ENCODE measurements at regions not wholly inside any gene's neighbourhood (a gene's known extent, or its start where the extent isn't known, plus 50 kb on each side); places are given as distances from the start of the nearest gene placed in this dataset.

GRCh38 chr3:104951426-104951825 is 415.3 kb upstream of the ALCAM start:
- Histone ChIP-seq H3K9me3 (peaks cover 0 to 3% (median 0%) of the 10 kb centered on the region in 12 donors), H3K4me3 (no peak overlapping the region), H3K4me1 (no peaks in the 10 kb centered on the region), H3K27me3 (no peaks in the 10 kb centered on the region), H3K36me3 (no peaks in the 10 kb centered on the region), H3K27ac (no peak overlapping the region)
- TF ChIP-seq CTCF (IDR thresholded peaks at IDR 0.05) (no peak), POLR2A (IDR thresholded peaks at IDR 0.05) (no peak)
- DNase-seq (no peak), ATAC-seq (no peak)
- 80 to 93% (median 85%) methylated on average over 2 of the region's 2 CpGs for WGBS, 4 donors
- intact Hi-C loops (cut with DNase I) = no loop called here

GRCh38 chr3:104952146-104952972 is 414.4 kb upstream of the ALCAM start:
- WGBS, 4 donors = 32 to 56% (median 48%) methylated on average over 2 of the region's 2 CpGs
- TF ChIP-seq POLR2A (IDR thresholded peaks at IDR 0.05) (no peak), CTCF (IDR thresholded peaks at IDR 0.05) (no peak)

GRCh38 chr3:104956620-104957345 is 409.9 kb upstream of the ALCAM start:
- 92 to 95% (median 93%) methylated on average over 25 of the region's 25 CpGs for WGBS, 4 donors
- Histone ChIP-seq H3K27me3 (no peaks in the 10 kb centered on the region), H3K27ac (no peak overlapping the region), H3K4me1 (no peaks in the 10 kb centered on the region), H3K36me3 (no peaks in the 10 kb centered on the region), H3K9me3 (no peaks in the 10 kb centered on the region), H3K4me3 (no peak overlapping the region)
- no peak for TF ChIP-seq POLR2A (IDR thresholded peaks at IDR 0.05)
- no peak for TF ChIP-seq CTCF (IDR thresholded peaks at IDR 0.05)
- intact Hi-C loops (cut with DNase I) = no loop called here
- ATAC-seq = no peak
- DNase-seq = no peak

More at GRCh38 chr3:104952146-104952972, 414.4 kb upstream of the ALCAM start:
- Histone ChIP-seq H3K9me3 (peaks cover 0 to 3% (median 0%) of the 10 kb centered on the region in 12 donors), H3K27me3 (no peaks in the 10 kb centered on the region), H3K4me1 (no peaks in the 10 kb centered on the region), H3K4me3 (no peak overlapping the region), H3K27ac (no peak overlapping the region), H3K36me3 (no peaks in the 10 kb centered on the region)
- intact Hi-C loops (cut with DNase I) = no loop called here
- DNase-seq = no peak
- no peak for ATAC-seq

GRCh38 chr3:104960579-104960978 is 406.1 kb upstream of the ALCAM start:
- intact Hi-C loops (cut with DNase I) = no loop called here
- no peaks in the 10 kb centered on the region for H3K36me3 ChIP-seq
- no peak for TF ChIP-seq POLR2A (IDR thresholded peaks at IDR 0.05)
- no peak for TF ChIP-seq CTCF (IDR thresholded peaks at IDR 0.05)
- H3K27me3 ChIP-seq = no peaks in the 10 kb centered on the region
- no peak overlapping the region for H3K4me3 ChIP-seq
- DNase-seq (no peak), ATAC-seq (no peak)
- no peaks in the 10 kb centered on the region for H3K4me1 ChIP-seq
- H3K27ac ChIP-seq = no peak overlapping the region
- WGBS, 4 donors = 39 to 45% (median 45%) methylated on average over 2 of the region's 2 CpGs
- no peaks in the 10 kb centered on the region for H3K9me3 ChIP-seq
